WTC11 (cell line): ENCODE measurements at regions not wholly inside any gene's neighbourhood (a gene's known extent, or its start where the extent isn't known, plus 50 kb on each side); places are given as distances from the start of the nearest gene placed in this dataset.

ENCODE experiments used
- CTCF ChIP-seq: fragments of 200-600 bp; IDR thresholded peaks from 2 replicates; pipeline ENCODE4 v1.8.0; 2022; ENCODE audit warnings: antibody characterized with exemption
- PRDM15 ChIP-seq: sonication (generic); formaldehyde crosslinking; IDR thresholded peaks from 2 replicates; pipeline ENCODE4 v1.8.0; 2022; ENCODE audit warnings: missing genetic modification reagents
- TCF7 ChIP-seq: sonication (generic); formaldehyde crosslinking; IDR thresholded peaks from 2 replicates; pipeline ENCODE4 v1.8.0; 2022; ENCODE audit warnings: mild to moderate bottlenecking, low read depth, missing genetic modification reagents, moderate library complexity
- USF2 ChIP-seq: sonication (generic); formaldehyde crosslinking; IDR thresholded peaks from 2 replicates; pipeline ENCODE4 v1.8.1; 2023; ENCODE audit warnings: mild to moderate bottlenecking, missing genetic modification reagents, moderate library complexity
- ZNF512 ChIP-seq: sonication (generic); formaldehyde crosslinking; IDR thresholded peaks from 2 replicates; pipeline ENCODE4 v1.8.1; 2022; ENCODE audit warnings: missing genetic modification reagents, borderline replicate concordance

- no peak for TF ChIP-seq USF2 (CRISPR knock-in tag)
- TF ChIP-seq TCF7 (CRISPR knock-in tag): no peak
- TF ChIP-seq ZNF512 (CRISPR knock-in tag): no peak
- TF ChIP-seq PRDM15 (CRISPR knock-in tag): no peak
- no peak for TF ChIP-seq CTCF
Measured at GRCh38 chr21:36245115-36245514, 74.9 kb upstream of the MORC3 start.
